ENCODE measurements at regions not wholly inside any gene's neighbourhood (a gene's known extent, or its start where the extent isn't known, plus 50 kb on each side); places are given as distances from the start of the nearest gene placed in this dataset.

DNA sequence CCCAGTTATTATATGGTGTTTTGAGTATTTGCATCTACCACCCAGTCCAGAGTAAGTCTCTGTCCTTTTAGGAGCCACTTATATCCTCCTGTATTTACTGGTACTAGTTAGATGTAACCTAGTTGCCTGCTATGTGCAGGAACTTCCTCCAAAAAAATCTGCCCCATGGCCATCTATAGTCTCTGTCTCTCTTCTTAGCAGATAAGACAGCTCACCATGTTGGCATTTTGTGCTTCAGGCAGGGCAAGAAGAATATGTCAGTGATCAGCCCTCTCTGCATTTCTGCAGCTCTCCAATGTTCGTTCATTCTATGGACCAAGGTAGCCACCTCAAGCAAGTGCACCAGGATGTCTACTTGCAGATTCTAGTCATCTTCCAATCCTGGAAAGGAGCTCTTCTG is 446.5 kb downstream of the TLE1 start:
- H2BK120ac ChIP-seq (replicated peaks; ENCODE audit: low read depth, low read length): no peak overlapping the region
- H3K4me2 ChIP-seq (ENCODE audit: insufficient read depth in 1 of 2, low read depth in 2 of 2, low read length in 2 of 2): no peak overlapping the region
- H4K91ac ChIP-seq (replicated peaks; ENCODE audit: insufficient read length, low read length): no peak overlapping the region
- no peak for FAIRE-seq
- WGBS, 2 experiments (ENCODE audit: extremely low coverage in 1 of 2, insufficient coverage in 1 of 2, insufficient read length in 1 of 2, insufficient replicate concordance in 2 of 2, low coverage in 1 of 2, low lambda C conversion rate in 2 of 2, missing lambda C conversion rate in 1 of 2): 100% methylated on average over 1 of the region's 1 CpG; no CpG with 5 or more reads in 1 of the 2 experiments
- no peaks in the 10 kb centered on the region for H3K23me2 ChIP-seq (ENCODE audit: low read depth, low read length)
- no peak overlapping the region for H2BK15ac ChIP-seq (ENCODE audit: low read length)
- H3K4ac ChIP-seq (replicated peaks; ENCODE audit: insufficient read length, low read depth, low read length): no peak overlapping the region
- ChIA-PET POLR2A (ENCODE audit: partially characterized antibody) (no interaction called here), CTCF (ENCODE audit: partially characterized antibody) (interaction anchor here (1.0 kb wide), 1 partner anchor 34 kb away, joined by 4 read pairs; no protein-coding TSS in a partner anchor)
- H3K23ac ChIP-seq (ENCODE audit: insufficient read length): no peak overlapping the region
- H4K8ac ChIP-seq (ENCODE audit: extremely low read depth, insufficient read depth, low read length): no peak overlapping the region
- no peaks in the 10 kb centered on the region for H3K79me1 ChIP-seq (ENCODE audit: low read depth, low read length)
- TF ChIP-seq KDM1A (IDR thresholded peaks at IDR 0.05; ENCODE audit: borderline replicate concordance, low read length) (no peak), PHF8 (conservative IDR thresholded peaks at IDR 0.05; ENCODE audit: low read depth, low read length) (no peak), SIX5 (IDR thresholded peaks at IDR 0.05; ENCODE audit: low read depth, low read length) (no peak), GABPA (IDR thresholded peaks at IDR 0.05; ENCODE audit: borderline replicate concordance, insufficient read depth, low read length) (no peak), HDAC2 (IDR thresholded peaks at IDR 0.05; ENCODE audit: borderline replicate concordance in 1 of 2, low read depth in 2 of 2, low read length in 2 of 2) (no peak), CTBP2 (IDR thresholded peaks at IDR 0.05; ENCODE audit: borderline replicate concordance, insufficient read depth, insufficient read length, low read length) (no peak), RFX5 (IDR thresholded peaks at IDR 0.05; ENCODE audit: borderline replicate concordance, low read depth, low read length) (no peak), RXRA (IDR thresholded peaks at IDR 0.05; ENCODE audit: insufficient read depth, low read depth, low read length) (no peak)
- TF ChIP-seq, protein P1, sequence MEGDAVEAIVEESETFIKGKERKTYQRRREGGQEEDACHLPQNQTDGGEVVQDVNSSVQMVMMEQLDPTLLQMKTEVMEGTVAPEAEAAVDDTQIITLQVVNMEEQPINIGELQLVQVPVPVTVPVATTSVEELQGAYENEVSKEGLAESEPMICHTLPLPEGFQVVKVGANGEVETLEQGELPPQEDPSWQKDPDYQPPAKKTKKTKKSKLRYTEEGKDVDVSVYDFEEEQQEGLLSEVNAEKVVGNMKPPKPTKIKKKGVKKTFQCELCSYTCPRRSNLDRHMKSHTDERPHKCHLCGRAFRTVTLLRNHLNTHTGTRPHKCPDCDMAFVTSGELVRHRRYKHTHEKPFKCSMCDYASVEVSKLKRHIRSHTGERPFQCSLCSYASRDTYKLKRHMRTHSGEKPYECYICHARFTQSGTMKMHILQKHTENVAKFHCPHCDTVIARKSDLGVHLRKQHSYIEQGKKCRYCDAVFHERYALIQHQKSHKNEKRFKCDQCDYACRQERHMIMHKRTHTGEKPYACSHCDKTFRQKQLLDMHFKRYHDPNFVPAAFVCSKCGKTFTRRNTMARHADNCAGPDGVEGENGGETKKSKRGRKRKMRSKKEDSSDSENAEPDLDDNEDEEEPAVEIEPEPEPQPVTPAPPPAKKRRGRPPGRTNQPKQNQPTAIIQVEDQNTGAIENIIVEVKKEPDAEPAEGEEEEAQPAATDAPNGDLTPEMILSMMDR (IDR thresholded peaks at IDR 0.05; ENCODE audit: control extremely low read depth in 1 of 3, insufficient read depth in 1 of 3, low read depth in 1 of 3, low read length in 3 of 3): no peak
- TF ChIP-seq, protein P2, sequence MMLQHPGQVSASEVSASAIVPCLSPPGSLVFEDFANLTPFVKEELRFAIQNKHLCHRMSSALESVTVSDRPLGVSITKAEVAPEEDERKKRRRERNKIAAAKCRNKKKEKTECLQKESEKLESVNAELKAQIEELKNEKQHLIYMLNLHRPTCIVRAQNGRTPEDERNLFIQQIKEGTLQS (IDR thresholded peaks at IDR 0.05; ENCODE audit: insufficient read depth, low read depth, low read length): no peak
- no peaks in the 10 kb centered on the region for H3K9me3 ChIP-seq (ENCODE audit: insufficient read depth in 2 of 2, low read depth in 1 of 2, low read length in 1 of 2)
- H3K36me3 ChIP-seq (ENCODE audit: control insufficient read depth in 2 of 4, insufficient read depth in 4 of 4, low read length in 3 of 4): no peaks in the 10 kb centered on the region
- H2AK5ac ChIP-seq (ENCODE audit: low read depth, low read length): no peak overlapping the region
- H4K20me1 ChIP-seq (replicated peaks in 1 of 2; ENCODE audit: control insufficient read depth in 1 of 2, insufficient read depth in 2 of 2, low read length in 2 of 2): no peaks in the 10 kb centered on the region
- H4K5ac ChIP-seq (ENCODE audit: insufficient read length, low read depth, low read length): no peak overlapping the region
- no peak for DNase-seq (ENCODE audit: low read depth in 1 of 2, low spot score in 2 of 2)
- no peaks in the 10 kb centered on the region for H3K79me2 ChIP-seq (ENCODE audit: control insufficient read depth in 1 of 2, insufficient read depth in 2 of 2, low read length in 2 of 2)
- H3K14ac ChIP-seq (ENCODE audit: insufficient read length): no peak overlapping the region
- H2BK20ac ChIP-seq (ENCODE audit: low read length): no peak overlapping the region
- H3K4me3 ChIP-seq (ENCODE audit: extremely low read depth in 1 of 4, insufficient read depth in 2 of 4, low read depth in 3 of 4, low read length in 4 of 4): no peak overlapping the region
- no peak overlapping the region for H2BK12ac ChIP-seq (ENCODE audit: low read depth, low read length)
- H3K18ac ChIP-seq (ENCODE audit: extremely low read depth, low read length): no peak overlapping the region
- no peak overlapping the region for H3K56ac ChIP-seq (replicated peaks; ENCODE audit: insufficient read length, low read depth, low read length)
- no peak overlapping the region for H2AFZ ChIP-seq (ENCODE audit: low read length)
- no peaks in the 10 kb centered on the region for H3K27me3 ChIP-seq (replicated peaks in 1 of 4; ENCODE audit: control insufficient read depth in 3 of 4, extremely low read depth in 1 of 4, insufficient read depth in 3 of 4, low read length in 3 of 4)
- H3K9ac ChIP-seq (replicated peaks in 1 of 4; ENCODE audit: extremely low read depth in 1 of 4, low read depth in 3 of 4, low read length in 3 of 4): no peak overlapping the region
- no peak overlapping the region for H3K27ac ChIP-seq (ENCODE audit: low read depth, low read length)
- H3K4me1 ChIP-seq (replicated peaks in 1 of 4; ENCODE audit: control insufficient read depth in 3 of 4, insufficient read depth in 4 of 4, low read length in 3 of 4): no peaks in the 10 kb centered on the region
- no peak overlapping the region for H2BK5ac ChIP-seq (ENCODE audit: low read depth, low read length)
